DND-41 (cell line): ENCODE measurements at regions not wholly inside any gene's neighbourhood (a gene's known extent, or its start where the extent isn't known, plus 50 kb on each side); places are given as distances from the start of the nearest gene placed in this dataset.

Experiments
- CTCF ChIP-seq: IDR thresholded peaks from 2 replicates; pipeline ENCODE4 v1.5.1; 2012; ENCODE audit warnings: borderline replicate concordance, low read length, moderate library complexity, mild to moderate bottlenecking; ENCODE audit not compliant: poor library complexity, severe bottlenecking; ENCODE audit errors: extremely low read depth
- EZH2 ChIP-seq: IDR thresholded peaks from 3 replicates; pipeline ENCODE4 v1.6.1; 2012; ENCODE audit warnings: borderline replicate concordance, low read depth, mild to moderate bottlenecking, moderate library complexity, low read length, inconsistent platforms; ENCODE audit not compliant: severe bottlenecking

GRCh38 chr14:39492267-39492666 is 60.0 kb upstream of the FBXO33 start:
- no peak for TF ChIP-seq CTCF
- no peak for TF ChIP-seq EZH2
